Mesothelial cell of epicardium (in vitro differentiated cells): ENCODE measurements at regions not wholly inside any gene's neighbourhood (a gene's known extent, or its start where the extent isn't known, plus 50 kb on each side); places are given as distances from the start of the nearest gene placed in this dataset.

Experiments used
- DNase-seq, 2 experiments: peaks; one replicate each; pipeline ENCODE4 v3.0.0; 2021; ENCODE audit warnings: low spot score in 2 of 2; ENCODE audit not compliant: unreplicated experiment in 2 of 2
- H3K27ac Mint-ChIP-seq: 2 replicates; pipeline ENCODE4 v1.8.0; 2021; ENCODE audit warnings: mixed read lengths
- H3K27me3 Mint-ChIP-seq: 2 replicates; pipeline ENCODE4 v1.8.0; 2021; ENCODE audit warnings: low read depth, mixed read lengths
- H3K36me3 Mint-ChIP-seq: 2 replicates; pipeline ENCODE4 v1.8.0; 2021; ENCODE audit warnings: mixed read lengths
- H3K4me1 Mint-ChIP-seq: 2 replicates; pipeline ENCODE4 v1.8.0; 2021; ENCODE audit warnings: mixed read lengths
- H3K4me3 Mint-ChIP-seq: 2 replicates; pipeline ENCODE4 v1.8.0; 2021; ENCODE audit warnings: mild to moderate bottlenecking, moderate library complexity, mixed read lengths
- H3K9me3 Mint-ChIP-seq: 2 replicates; pipeline ENCODE4 v1.8.0; 2021; ENCODE audit warnings: mixed read lengths
- CTCF ChIP-seq: fragments of 200-600 bp; sonication (generic); IDR thresholded peaks from one replicate; pipeline ENCODE4 v1.5.0; 2021; ENCODE audit warnings: antibody characterized with exemption; ENCODE audit not compliant: unreplicated experiment

GRCh38 chr3:104796556-104796955, 570.2 kb upstream of the ALCAM start:
- no peak for TF ChIP-seq CTCF
- no peaks in the 10 kb centered on the region for H3K36me3 Mint-ChIP-seq
- no peaks in the 10 kb centered on the region for H3K9me3 Mint-ChIP-seq
- H3K4me1 Mint-ChIP-seq: peaks cover 17% of the 10 kb centered on the region
- no peaks in the 10 kb centered on the region for H3K27me3 Mint-ChIP-seq
- H3K4me3 Mint-ChIP-seq: no peak overlapping the region
- no peak overlapping the region for H3K27ac Mint-ChIP-seq
- no peak for DNase-seq

DNA sequence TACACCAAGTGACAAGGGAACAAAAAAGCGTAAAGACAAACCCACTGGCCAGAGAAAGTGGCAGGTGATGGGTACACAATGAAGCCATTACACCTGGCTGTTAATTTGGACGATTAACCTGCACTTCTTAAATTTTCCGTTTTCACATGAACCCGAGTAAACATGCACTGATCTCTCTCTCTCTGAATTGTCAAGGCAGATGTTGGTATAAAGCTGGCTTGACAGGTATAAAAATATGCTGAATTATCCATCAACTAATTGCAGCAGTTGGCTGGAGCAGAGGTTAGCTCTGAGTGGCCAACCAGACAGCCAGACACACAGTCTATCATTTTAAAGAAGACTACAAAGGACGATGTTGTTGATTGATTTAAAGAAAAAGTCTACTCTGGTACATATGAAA, 561.7 kb upstream of the ALCAM start:
- no peak overlapping the region for H3K4me3 Mint-ChIP-seq
- no peaks in the 10 kb centered on the region for H3K36me3 Mint-ChIP-seq
- no peak for TF ChIP-seq CTCF
- H3K4me1 Mint-ChIP-seq: peaks cover 11% of the 10 kb centered on the region
- H3K9me3 Mint-ChIP-seq: peaks cover 3% of the 10 kb centered on the region
- no peak overlapping the region for H3K27ac Mint-ChIP-seq
- no peak for DNase-seq
- H3K27me3 Mint-ChIP-seq: no peaks in the 10 kb centered on the region

DNA sequence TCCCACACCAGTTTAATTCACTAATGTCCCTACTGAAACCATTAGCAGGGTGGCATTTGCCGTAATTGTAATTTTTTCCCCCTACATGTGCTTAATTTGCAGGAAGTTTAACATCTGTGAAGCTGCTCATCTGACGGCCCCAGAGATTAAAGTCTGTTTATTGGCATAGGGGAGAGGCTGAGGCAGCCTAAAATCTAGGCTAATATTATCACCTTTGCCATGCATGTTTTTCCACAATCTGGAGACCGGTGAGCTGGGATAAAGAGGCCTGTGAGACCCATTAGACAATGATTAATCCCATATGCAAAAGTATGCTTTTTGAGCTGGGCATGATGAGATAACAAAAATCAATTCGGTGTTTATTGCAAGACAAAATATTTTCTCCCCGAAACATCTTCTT, 561.2 kb upstream of the ALCAM start:
- Mint-ChIP-seq H3K27ac (no peak overlapping the region), H3K9me3 (peaks cover 3% of the 10 kb centered on the region), H3K4me1 (peaks cover 11% of the 10 kb centered on the region), H3K36me3 (no peaks in the 10 kb centered on the region), H3K27me3 (no peaks in the 10 kb centered on the region), H3K4me3 (no peak overlapping the region)
- TF ChIP-seq CTCF: no peak
- no peak for DNase-seq

DNA sequence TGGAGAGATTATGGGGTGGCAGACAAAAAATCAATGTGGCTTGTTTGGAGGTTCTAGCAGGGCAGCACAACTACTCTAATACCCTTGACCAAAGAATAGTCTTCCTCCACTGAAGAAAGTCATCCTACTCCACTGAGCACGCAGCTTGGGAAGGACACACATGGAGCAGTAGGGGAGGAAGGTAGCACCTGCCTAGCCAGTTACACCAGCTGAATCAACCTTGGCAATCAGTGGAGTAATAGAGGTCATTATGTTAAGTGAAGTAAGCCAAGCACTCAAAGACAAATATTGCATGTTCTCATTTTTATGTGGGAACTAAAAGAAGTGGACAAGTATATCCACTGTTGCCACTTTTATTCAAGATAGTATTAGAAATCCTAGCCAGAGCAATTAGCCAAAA, 555.8 kb upstream of the ALCAM start:
- Mint-ChIP-seq H3K27me3 (no peaks in the 10 kb centered on the region), H3K36me3 (no peaks in the 10 kb centered on the region), H3K4me3 (no peak overlapping the region), H3K9me3 (peaks cover 15% of the 10 kb centered on the region), H3K4me1 (peaks cover 7% of the 10 kb centered on the region), H3K27ac (no peak overlapping the region)
- TF ChIP-seq CTCF: no peak
- DNase-seq: no peak

GRCh38 chr3:104816008-104816407, 550.7 kb upstream of the ALCAM start:
- TF ChIP-seq CTCF: no peak
- Mint-ChIP-seq H3K36me3 (peaks cover 6% of the 10 kb centered on the region), H3K4me3 (no peak overlapping the region), H3K27ac (peak overlapping the region; percentile 47), H3K9me3 (peaks cover 19% of the 10 kb centered on the region), H3K4me1 (peaks cover 12% of the 10 kb centered on the region), H3K27me3 (no peaks in the 10 kb centered on the region)
- no peak for DNase-seq

DNA sequence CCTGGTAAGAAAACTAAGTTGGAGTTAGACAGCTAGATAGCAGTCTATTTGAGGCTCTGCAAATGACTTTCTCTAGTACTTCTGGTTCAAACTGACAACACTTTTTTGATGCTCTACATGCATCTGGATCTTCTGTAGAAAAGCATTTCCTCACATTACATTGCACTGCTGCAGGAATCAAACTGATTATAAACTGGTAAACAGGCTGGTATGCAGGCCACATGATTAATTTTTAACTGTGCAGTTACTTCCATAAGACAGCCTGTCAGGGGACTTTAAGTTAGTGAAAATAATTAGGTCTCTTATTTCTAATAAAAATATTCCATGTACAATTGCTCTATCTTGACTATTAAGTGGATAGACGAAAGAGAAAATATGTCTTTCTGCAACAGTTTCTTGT, 550.0 kb upstream of the ALCAM start:
- Mint-ChIP-seq H3K36me3 (peaks cover 9% of the 10 kb centered on the region), H3K27me3 (no peaks in the 10 kb centered on the region), H3K4me1 (peaks cover 12% of the 10 kb centered on the region), H3K9me3 (peaks cover 23% of the 10 kb centered on the region), H3K27ac (no peak overlapping the region), H3K4me3 (no peak overlapping the region)
- no peak for TF ChIP-seq CTCF
- no peak for DNase-seq
